ENCODE measurements at regions not wholly inside any gene's neighbourhood (a gene's known extent, or its start where the extent isn't known, plus 50 kb on each side); places are given as distances from the start of the nearest gene placed in this dataset.

DNA sequence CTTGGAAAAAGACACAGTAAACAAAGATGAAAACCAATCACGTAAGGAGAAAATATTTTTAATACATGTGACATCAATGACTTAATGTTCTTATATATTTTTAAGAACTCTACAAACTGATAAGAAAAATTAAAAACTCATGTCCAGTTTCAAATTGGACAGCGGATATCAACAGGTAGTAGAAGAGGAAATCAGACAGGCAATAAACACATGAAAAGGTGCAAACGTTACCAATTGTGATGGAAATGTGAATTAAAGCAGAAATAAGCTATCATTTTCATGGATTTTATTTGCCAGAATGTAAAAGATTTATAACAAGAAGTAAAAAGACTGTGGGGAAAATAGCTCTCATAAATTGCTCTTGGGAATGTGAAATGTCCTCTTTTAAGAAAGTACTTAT, 382.3 kb downstream of the DLEU7 start:
- TF ChIP-seq GATA2 (IDR thresholded peaks at IDR 0.05; ENCODE audit: low read depth, low read length), result no peak
- no peak for TF ChIP-seq GATA3 (IDR thresholded peaks at IDR 0.05; ENCODE audit: low read depth, low read length)

Measured in SH-SY5Y (cell line).